Hepatocyte (in vitro differentiated cells): ENCODE measurements at regions not wholly inside any gene's neighbourhood (a gene's known extent, or its start where the extent isn't known, plus 50 kb on each side); places are given as distances from the start of the nearest gene placed in this dataset.
A peak's percentile ranks its signal among the peaks of the same experiment; 100 is the strongest.

Experiments
- DNase-seq: peaks from one replicate; pipeline ENCODE4 v3.0.0-alpha.2; 2016; ENCODE audit warnings: low spot score
- H2AFZ ChIP-seq: fragments of 200-600 bp; sonication (generic); 2 replicates; pipeline ENCODE4 v1.6.0; 2016; ENCODE audit warnings: antibody characterized with exemption, mild to moderate bottlenecking
- H3K27ac ChIP-seq: fragments of 200-600 bp; sonication (generic); 2 replicates; pipeline ENCODE4 v1.5.1; 2016; ENCODE audit warnings: mild to moderate bottlenecking
- H3K27me3 ChIP-seq: fragments of 200-600 bp; sonication (generic); 2 replicates; pipeline ENCODE4 v1.6.1; 2016
- H3K36me3 ChIP-seq: fragments of 200-600 bp; sonication (generic); replicated peaks from 2 replicates; pipeline ENCODE4 v1.5.1; 2016; ENCODE audit warnings: low read depth; ENCODE audit not compliant: insufficient read depth
- H3K4me1 ChIP-seq: fragments of 200-600 bp; sonication (generic); 2 replicates; pipeline ENCODE4 v1.5.1; 2016; ENCODE audit warnings: mild to moderate bottlenecking, moderate library complexity; ENCODE audit not compliant: insufficient read depth
- H3K4me2 ChIP-seq: fragments of 200-600 bp; sonication (generic); 2 replicates; pipeline ENCODE4 v1.6.0; 2016
- H3K4me3 ChIP-seq: fragments of 200-600 bp; sonication (generic); 2 replicates; pipeline ENCODE4 v1.5.1; 2016; ENCODE audit warnings: mild to moderate bottlenecking
- H3K79me2 ChIP-seq: fragments of 200-600 bp; sonication (generic); 2 replicates; pipeline ENCODE4 v1.6.0; 2017; ENCODE audit warnings: mild to moderate bottlenecking
- H3K9me2 ChIP-seq: fragments of 200-600 bp; sonication (generic); replicated peaks from 2 replicates; pipeline ENCODE4 v1.6.0; 2017; ENCODE audit warnings: mild to moderate bottlenecking; ENCODE audit not compliant: insufficient read depth
- H3K9me3 ChIP-seq: fragments of 200-600 bp; sonication (generic); 2 replicates; pipeline ENCODE4 v1.5.1; 2016; ENCODE audit warnings: low read depth, mild to moderate bottlenecking
- H4K20me1 ChIP-seq: fragments of 200-600 bp; sonication (generic); 2 replicates; pipeline ENCODE4 v1.6.0; 2016; ENCODE audit warnings: mild to moderate bottlenecking; ENCODE audit not compliant: insufficient read depth, poor library complexity, severe bottlenecking
- EZH2 ChIP-seq: fragments of 200-600 bp; sonication (generic); IDR thresholded peaks from 2 replicates; pipeline ENCODE4 v1.6.1; 2016; ENCODE audit warnings: antibody characterized with exemption, mild to moderate bottlenecking, borderline replicate concordance
- EZH2phosphoT487 ChIP-seq: fragments of 200-600 bp; sonication (generic); IDR thresholded peaks from one replicate; pipeline ENCODE4 v1.6.1; 2018; ENCODE audit warnings: antibody characterized with exemption, mild to moderate bottlenecking, low read depth, moderate library complexity; ENCODE audit not compliant: unreplicated experiment, severe bottlenecking
- WGBS: methylation state at CpG from one replicate; pipeline ENCODE4 v1.1.6; 2016; ENCODE audit warnings: low lambda C conversion rate; ENCODE audit errors: missing lambda C conversion rate; 5-methylcytosine and 5-hydroxymethylcytosine counted together
- TF ChIP-seq, protein P1 (sequence below): fragments of 200-600 bp; sonication (generic); IDR thresholded peaks from 2 replicates; pipeline ENCODE4 v1.5.1; 2016; ENCODE audit warnings: antibody characterized with exemption, mild to moderate bottlenecking; ENCODE audit not compliant: poor library complexity

DNA sequence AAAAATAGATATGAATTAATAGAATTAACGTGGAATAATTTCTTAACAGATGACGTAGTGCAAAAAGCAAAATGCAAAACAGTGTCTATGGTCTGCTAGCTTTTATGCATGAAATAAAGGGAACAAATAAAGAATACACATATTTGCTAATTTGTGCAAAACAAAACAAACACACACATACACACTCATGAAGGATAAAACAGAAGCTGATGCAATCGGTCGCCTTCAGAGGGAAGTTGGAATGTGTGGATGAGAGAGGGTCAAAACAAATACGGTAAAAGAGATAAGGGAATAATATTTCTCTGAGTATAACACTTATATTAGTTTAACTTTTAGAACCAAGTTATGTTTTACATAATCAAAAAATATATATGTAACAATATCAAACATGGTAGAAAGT is 1160.9 kb upstream of the PCDH9 start:
- no peak overlapping the region for H3K27ac ChIP-seq
- no peak overlapping the region for H3K4me3 ChIP-seq
- no peaks in the 10 kb centered on the region for H4K20me1 ChIP-seq
- H3K79me2 ChIP-seq = no peaks in the 10 kb centered on the region
- no peak for TF ChIP-seq EZH2
- no peak for TF ChIP-seq EZH2phosphoT487
- TF ChIP-seq, protein P1, sequence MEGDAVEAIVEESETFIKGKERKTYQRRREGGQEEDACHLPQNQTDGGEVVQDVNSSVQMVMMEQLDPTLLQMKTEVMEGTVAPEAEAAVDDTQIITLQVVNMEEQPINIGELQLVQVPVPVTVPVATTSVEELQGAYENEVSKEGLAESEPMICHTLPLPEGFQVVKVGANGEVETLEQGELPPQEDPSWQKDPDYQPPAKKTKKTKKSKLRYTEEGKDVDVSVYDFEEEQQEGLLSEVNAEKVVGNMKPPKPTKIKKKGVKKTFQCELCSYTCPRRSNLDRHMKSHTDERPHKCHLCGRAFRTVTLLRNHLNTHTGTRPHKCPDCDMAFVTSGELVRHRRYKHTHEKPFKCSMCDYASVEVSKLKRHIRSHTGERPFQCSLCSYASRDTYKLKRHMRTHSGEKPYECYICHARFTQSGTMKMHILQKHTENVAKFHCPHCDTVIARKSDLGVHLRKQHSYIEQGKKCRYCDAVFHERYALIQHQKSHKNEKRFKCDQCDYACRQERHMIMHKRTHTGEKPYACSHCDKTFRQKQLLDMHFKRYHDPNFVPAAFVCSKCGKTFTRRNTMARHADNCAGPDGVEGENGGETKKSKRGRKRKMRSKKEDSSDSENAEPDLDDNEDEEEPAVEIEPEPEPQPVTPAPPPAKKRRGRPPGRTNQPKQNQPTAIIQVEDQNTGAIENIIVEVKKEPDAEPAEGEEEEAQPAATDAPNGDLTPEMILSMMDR = no peak
- no peaks in the 10 kb centered on the region for H3K9me2 ChIP-seq
- H3K36me3 ChIP-seq = no peaks in the 10 kb centered on the region
- WGBS = 86% methylated on average over 5 of the region's 5 CpGs
- no peaks in the 10 kb centered on the region for H3K27me3 ChIP-seq
- H3K4me2 ChIP-seq = no peak overlapping the region
- no peaks in the 10 kb centered on the region for H3K9me3 ChIP-seq
- no peaks in the 10 kb centered on the region for H3K4me1 ChIP-seq
- no peak for DNase-seq
- no peak overlapping the region for H2AFZ ChIP-seq

DNA sequence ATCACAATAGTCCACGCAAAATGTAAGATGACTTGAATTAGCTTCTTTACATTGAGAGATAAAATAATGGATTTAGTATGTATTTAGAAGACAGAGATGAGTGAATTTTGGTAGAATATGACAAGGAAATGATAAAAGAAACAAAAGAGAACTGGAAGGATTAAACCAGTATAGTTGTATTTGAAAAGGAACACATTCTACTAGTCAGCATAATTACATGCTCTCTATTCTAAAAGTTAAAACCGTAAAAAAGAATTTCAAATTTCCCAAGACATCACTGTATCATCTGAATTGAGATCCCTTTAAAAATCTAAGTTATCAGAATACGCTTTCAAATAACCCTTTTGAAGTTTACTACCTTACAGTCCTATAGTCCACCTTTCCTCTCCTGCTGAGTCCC is 1156.7 kb upstream of the PCDH9 start:
- DNase-seq = no peak
- Histone ChIP-seq H3K36me3 (no peaks in the 10 kb centered on the region), H3K27me3 (no peaks in the 10 kb centered on the region), H3K9me2 (no peaks in the 10 kb centered on the region), H2AFZ (no peak overlapping the region), H3K9me3 (no peaks in the 10 kb centered on the region), H3K4me1 (no peaks in the 10 kb centered on the region), H3K79me2 (no peaks in the 10 kb centered on the region), H3K4me3 (no peak overlapping the region), H4K20me1 (no peaks in the 10 kb centered on the region), H3K27ac (no peak overlapping the region), H3K4me2 (no peak overlapping the region)
- WGBS = 83% methylated on average over 3 of the region's 3 CpGs
- no peak for TF ChIP-seq EZH2
- no peak for TF ChIP-seq EZH2phosphoT487
- TF ChIP-seq, protein P1 = no peak

DNA sequence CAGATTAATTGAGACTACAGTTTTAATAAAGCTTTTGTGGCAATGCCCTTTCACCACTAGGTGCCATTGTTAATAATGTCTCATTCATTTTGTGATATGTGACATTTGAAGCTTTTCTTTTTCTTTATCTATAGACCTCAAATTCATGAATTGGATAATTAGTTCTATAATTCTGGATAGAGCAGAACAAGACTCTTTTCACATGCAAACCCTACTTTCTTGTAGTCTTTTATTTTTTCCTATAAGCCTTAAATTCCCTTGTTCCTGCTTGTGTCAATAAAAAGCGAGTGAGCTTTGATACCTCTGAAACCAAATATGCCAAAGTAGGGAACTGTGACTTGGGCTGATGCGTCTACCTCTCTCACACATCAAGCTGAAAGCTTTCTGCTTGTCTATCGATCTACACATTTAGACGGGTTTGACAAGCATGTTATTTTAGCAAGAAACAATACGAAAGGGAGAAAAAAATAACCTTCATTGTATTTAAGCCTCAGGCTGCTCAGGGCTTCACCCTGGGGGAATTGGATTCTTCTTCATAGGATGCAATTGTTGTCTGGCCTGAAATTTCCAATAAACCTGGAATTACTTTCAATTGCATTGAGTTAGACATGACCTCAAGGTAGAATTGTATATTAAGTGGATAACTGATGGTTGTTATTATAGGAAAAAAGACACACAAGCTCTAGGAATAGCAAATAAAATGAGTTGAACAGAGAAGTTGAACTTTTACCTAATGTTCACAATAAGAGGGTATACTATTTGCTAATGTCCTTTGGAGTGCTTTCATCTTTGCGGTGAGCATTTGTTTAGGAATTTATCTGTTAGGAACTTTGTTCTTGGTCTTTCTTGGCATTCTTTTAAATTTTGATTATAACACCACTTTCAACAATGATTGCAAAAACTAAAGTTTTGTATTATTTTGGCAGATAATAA is 1150.2 kb upstream of the PCDH9 start:
- H3K36me3 ChIP-seq = no peaks in the 10 kb centered on the region
- H3K9me3 ChIP-seq = no peaks in the 10 kb centered on the region
- TF ChIP-seq EZH2phosphoT487 (no peak), EZH2 (no peak)
- TF ChIP-seq, protein P1 = no peak
- H2AFZ ChIP-seq = no peak overlapping the region
- no peak for DNase-seq
- H3K27me3 ChIP-seq = no peaks in the 10 kb centered on the region
- no peaks in the 10 kb centered on the region for H4K20me1 ChIP-seq
- WGBS = 48% methylated on average over 6 of the region's 6 CpGs
- H3K79me2 ChIP-seq = no peaks in the 10 kb centered on the region
- no peaks in the 10 kb centered on the region for H3K4me1 ChIP-seq
- no peak overlapping the region for H3K4me3 ChIP-seq
- no peaks in the 10 kb centered on the region for H3K9me2 ChIP-seq
- peak overlapping the region; percentile 44 for H3K4me2 ChIP-seq
- no peak overlapping the region for H3K27ac ChIP-seq
